ENCODE measurements at regions not wholly inside any gene's neighbourhood (a gene's known extent, or its start where the extent isn't known, plus 50 kb on each side); places are given as distances from the start of the nearest gene placed in this dataset.

DNA sequence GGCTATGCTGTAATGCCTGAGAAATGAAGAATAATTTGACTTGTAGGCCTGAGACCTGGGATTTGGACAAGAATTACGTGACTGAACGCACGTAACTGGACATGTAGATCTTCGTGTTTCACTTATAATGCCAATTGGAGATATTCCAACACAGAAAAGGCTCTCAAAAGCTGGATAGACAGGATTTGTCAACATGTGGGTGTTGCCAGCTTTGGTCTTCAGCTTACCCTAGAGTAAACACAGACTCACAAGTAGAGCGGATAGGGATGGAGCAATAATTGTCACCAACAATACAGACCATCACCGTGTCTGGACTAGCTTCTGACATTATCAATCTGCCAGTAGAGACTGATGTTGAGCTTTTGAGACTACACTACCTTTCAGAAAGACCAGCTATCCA lies 1511.0 kb upstream of the ADGRL3 start:
- H3K27me3 ChIP-seq (ENCODE audit: control insufficient read depth, insufficient read depth, low read length) = no peaks in the 10 kb centered on the region
- DNase-seq (no peak), FAIRE-seq (no peak)
- no peak overlapping the region for H3K27ac ChIP-seq (ENCODE audit: low read depth in 2 of 2, low read length in 2 of 2)
- no peaks in the 10 kb centered on the region for H3K36me3 ChIP-seq (ENCODE audit: control insufficient read depth in 2 of 3, insufficient read depth in 3 of 3, low read length in 3 of 3)
- intact Hi-C loops (cut with DNase I) = no loop called here
- TF ChIP-seq CTCF (IDR thresholded peaks at IDR 0.05; ENCODE audit: borderline replicate concordance, extremely low read depth, insufficient read depth) = no peak
- no peaks in the 10 kb centered on the region for H3K9me3 ChIP-seq (ENCODE audit: control insufficient read depth in 2 of 3, insufficient read depth in 1 of 3, low read length in 3 of 3)
- H3K9ac ChIP-seq (ENCODE audit: low read length in 3 of 3) = no peak overlapping the region
- H3K4me1 ChIP-seq (ENCODE audit: control insufficient read depth in 2 of 3, insufficient read depth in 2 of 3, low read depth in 1 of 3, low read length in 3 of 3) = no peaks in the 10 kb centered on the region
- H3K4me3 ChIP-seq (ENCODE audit: low read length in 3 of 3) = no peak overlapping the region

GRCh38 chr4:59695355-59696053 lies 1504.6 kb upstream of the ADGRL3 start:
- no peak overlapping the region for H3K4me3 ChIP-seq (ENCODE audit: low read length in 3 of 3)
- FAIRE-seq (no peak), DNase-seq (no peak)
- H3K36me3 ChIP-seq (ENCODE audit: control insufficient read depth in 2 of 3, insufficient read depth in 3 of 3, low read length in 3 of 3) = no peaks in the 10 kb centered on the region
- intact Hi-C loops (cut with DNase I) = no loop called here
- H3K27ac ChIP-seq (ENCODE audit: low read depth in 2 of 2, low read length in 2 of 2) = no peak overlapping the region
- no peak overlapping the region for H3K9ac ChIP-seq (ENCODE audit: low read length in 3 of 3)
- TF ChIP-seq CTCF (IDR thresholded peaks at IDR 0.05; ENCODE audit: borderline replicate concordance, extremely low read depth, insufficient read depth) = no peak
- H3K9me3 ChIP-seq (ENCODE audit: control insufficient read depth in 2 of 3, insufficient read depth in 1 of 3, low read length in 3 of 3) = no peaks in the 10 kb centered on the region
- no peaks in the 10 kb centered on the region for H3K4me1 ChIP-seq (ENCODE audit: control insufficient read depth in 2 of 3, insufficient read depth in 2 of 3, low read depth in 1 of 3, low read length in 3 of 3)
- no peaks in the 10 kb centered on the region for H3K27me3 ChIP-seq (ENCODE audit: control insufficient read depth, insufficient read depth, low read length)

GRCh38 chr4:59698041-59698440 lies 1502.1 kb upstream of the ADGRL3 start:
- Histone ChIP-seq H3K9ac (ENCODE audit: low read length in 3 of 3) (no peak overlapping the region), H3K4me3 (ENCODE audit: low read length in 3 of 3) (no peak overlapping the region), H3K36me3 (ENCODE audit: control insufficient read depth in 2 of 3, insufficient read depth in 3 of 3, low read length in 3 of 3) (no peaks in the 10 kb centered on the region), H3K4me1 (ENCODE audit: control insufficient read depth in 2 of 3, insufficient read depth in 2 of 3, low read depth in 1 of 3, low read length in 3 of 3) (no peaks in the 10 kb centered on the region), H3K27ac (ENCODE audit: low read depth in 2 of 2, low read length in 2 of 2) (no peak overlapping the region), H3K27me3 (ENCODE audit: control insufficient read depth, insufficient read depth, low read length) (no peaks in the 10 kb centered on the region), H3K9me3 (ENCODE audit: control insufficient read depth in 2 of 3, insufficient read depth in 1 of 3, low read length in 3 of 3) (no peaks in the 10 kb centered on the region)
- intact Hi-C loops (cut with DNase I) = no loop called here
- no peak for DNase-seq
- FAIRE-seq = no peak
- no peak for TF ChIP-seq CTCF (IDR thresholded peaks at IDR 0.05; ENCODE audit: borderline replicate concordance, extremely low read depth, insufficient read depth)

DNA sequence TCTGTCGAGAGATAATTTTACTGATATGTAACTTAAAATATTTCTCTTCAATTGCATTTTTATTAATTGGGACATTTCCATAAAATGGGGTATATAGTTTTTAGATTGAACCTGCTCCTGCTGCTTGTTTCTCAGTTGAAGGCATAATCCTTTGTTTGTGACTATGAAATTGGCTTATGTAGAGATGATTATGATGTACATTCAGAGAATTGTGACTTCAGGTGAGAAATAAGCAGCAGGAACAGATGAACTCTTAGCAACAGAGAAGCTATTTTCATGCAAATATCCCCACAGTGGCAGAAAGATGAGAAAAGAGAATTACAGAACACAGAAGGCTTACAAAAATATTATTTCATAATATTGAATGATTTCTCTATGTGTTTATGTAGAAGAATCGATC lies 1499.5 kb upstream of the ADGRL3 start:
- Histone ChIP-seq H3K9me3 (ENCODE audit: control insufficient read depth in 2 of 3, insufficient read depth in 1 of 3, low read length in 3 of 3) (no peaks in the 10 kb centered on the region), H3K9ac (ENCODE audit: low read length in 3 of 3) (no peak overlapping the region), H3K4me1 (ENCODE audit: control insufficient read depth in 2 of 3, insufficient read depth in 2 of 3, low read depth in 1 of 3, low read length in 3 of 3) (no peaks in the 10 kb centered on the region), H3K36me3 (ENCODE audit: control insufficient read depth in 2 of 3, insufficient read depth in 3 of 3, low read length in 3 of 3) (no peaks in the 10 kb centered on the region), H3K27ac (ENCODE audit: low read depth in 2 of 2, low read length in 2 of 2) (no peak overlapping the region), H3K27me3 (ENCODE audit: control insufficient read depth, insufficient read depth, low read length) (no peaks in the 10 kb centered on the region), H3K4me3 (ENCODE audit: low read length in 3 of 3) (no peak overlapping the region)
- intact Hi-C loops (cut with DNase I) = no loop called here
- DNase-seq (no peak), FAIRE-seq (no peak)
- TF ChIP-seq CTCF (IDR thresholded peaks at IDR 0.05; ENCODE audit: borderline replicate concordance, extremely low read depth, insufficient read depth) = no peak
